OCI-LY3 (cell line): ENCODE measurements at regions not wholly inside any gene's neighbourhood (a gene's known extent, or its start where the extent isn't known, plus 50 kb on each side); places are given as distances from the start of the nearest gene placed in this dataset.

Experiments
- H2AFZ ChIP-seq: fragments of 200-600, 300-600 bp; shearing (Covaris generic); 2 replicates; pipeline ENCODE4 v1.6.0; 2014; ENCODE audit warnings: antibody characterized with exemption, low read depth, low read length
- H3K27ac ChIP-seq: fragments of 200-600, 300-600 bp; sonication (generic); 2 replicates; pipeline ENCODE4 v1.5.1; 2014; ENCODE audit warnings: mild to moderate bottlenecking, low read length, moderate library complexity, mixed read lengths
- H3K27me3 ChIP-seq: fragments of 200-600, 300-600 bp; sonication (generic); 2 replicates; pipeline ENCODE4 v1.6.1; 2014; ENCODE audit warnings: low read depth, low read length, mixed read lengths
- H3K36me3 ChIP-seq: fragments of 200-600, 300-600 bp; sonication (generic); replicated peaks from 2 replicates; pipeline ENCODE3; 2014; ENCODE audit warnings: low read depth, low read length, mixed read lengths
- H3K4me1 ChIP-seq: fragments of 300-600, 200-600 bp; sonication (generic); 2 replicates; pipeline ENCODE4 v1.6.1; 2014; ENCODE audit warnings: low read length, mixed read lengths
- H3K4me2 ChIP-seq: fragments of 200-600, 300-600 bp; sonication (generic); 2 replicates; pipeline ENCODE4 v1.6.1; 2014; ENCODE audit warnings: low read length, mixed read lengths
- H3K4me3 ChIP-seq: fragments of 300-600, 200-600 bp; sonication (generic); 2 replicates; pipeline ENCODE4 v1.5.1; 2014; ENCODE audit warnings: antibody characterized with exemption, mild to moderate bottlenecking, low read length, moderate library complexity
- H3K79me2 ChIP-seq: fragments of 300-600, 200-600 bp; shearing (Covaris generic); 2 replicates; pipeline ENCODE4 v1.6.1; 2014; ENCODE audit warnings: mild to moderate bottlenecking, low read length, mixed read lengths
- H3K9ac ChIP-seq: fragments of 300-600, 200-600 bp; shearing (Covaris generic); 2 replicates; pipeline ENCODE4 v1.6.0; 2014; ENCODE audit warnings: mild to moderate bottlenecking, low read length, moderate library complexity
- H3K9me3 ChIP-seq: fragments of 200-600, 300-600 bp; shearing (Covaris generic); 2 replicates; pipeline ENCODE4 v1.6.1; 2014; ENCODE audit warnings: low read length, mixed read lengths; ENCODE audit not compliant: insufficient read depth
- H4K20me1 ChIP-seq: fragments of 200-600, 300-600 bp; sonication (generic); 2 replicates; pipeline ENCODE4 v1.6.1; 2016; ENCODE audit warnings: low read length, mixed read lengths; ENCODE audit not compliant: insufficient read depth
- CTCF ChIP-seq: fragments of 200-600, 300-600 bp; sonication (generic); IDR thresholded peaks from 2 replicates; pipeline ENCODE4 v1.5.1; 2014; ENCODE audit warnings: antibody characterized with exemption, low read length, low read depth
- EZH2phosphoT487 ChIP-seq: fragments of 200-600 bp; shearing (Covaris generic); IDR thresholded peaks from 2 replicates; pipeline ENCODE4 v1.6.1; 2018; ENCODE audit warnings: antibody characterized with exemption, mixed run types, low read depth

- Histone ChIP-seq H3K79me2 (no peaks in the 10 kb centered on the region), H3K27me3 (no peaks in the 10 kb centered on the region), H3K9ac (no peak overlapping the region), H3K4me1 (no peaks in the 10 kb centered on the region), H3K27ac (no peak overlapping the region), H3K9me3 (no peaks in the 10 kb centered on the region), H3K36me3 (no peaks in the 10 kb centered on the region), H3K4me3 (no peak overlapping the region), H3K4me2 (no peak overlapping the region), H4K20me1 (no peaks in the 10 kb centered on the region), H2AFZ (no peak overlapping the region)
- no peak for TF ChIP-seq CTCF
- no peak for TF ChIP-seq EZH2phosphoT487
Observed at GRCh38 chr2:235112365-235112764, 160.5 kb downstream of the SH3BP4 start.

DNA sequence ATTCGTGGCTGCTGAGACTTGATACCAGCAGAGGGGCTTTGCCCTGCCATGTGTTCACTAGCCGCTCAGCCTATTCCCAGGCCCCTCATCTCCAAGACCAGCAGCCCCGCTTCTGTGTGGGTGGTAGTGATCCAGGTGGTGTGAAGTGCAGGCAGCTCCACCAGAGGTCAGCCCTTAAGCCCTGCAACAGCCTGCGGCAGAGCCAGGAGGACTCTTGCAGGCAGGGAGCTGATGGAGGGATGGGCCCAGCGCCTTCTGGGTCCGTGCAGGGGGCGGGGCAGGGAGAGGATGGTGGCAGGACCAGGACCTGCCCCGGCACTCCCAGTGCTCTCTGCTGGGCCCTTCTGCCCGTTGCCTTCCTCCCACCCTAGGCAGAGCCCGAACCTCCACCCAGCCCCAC, 162.0 kb downstream of the SH3BP4 start:
- Histone ChIP-seq H3K36me3 (no peaks in the 10 kb centered on the region), H2AFZ (no peak overlapping the region), H3K4me1 (no peaks in the 10 kb centered on the region), H3K79me2 (no peaks in the 10 kb centered on the region), H3K27me3 (no peaks in the 10 kb centered on the region), H3K9ac (no peak overlapping the region), H3K4me2 (no peak overlapping the region), H4K20me1 (no peaks in the 10 kb centered on the region), H3K9me3 (no peaks in the 10 kb centered on the region), H3K27ac (no peak overlapping the region), H3K4me3 (no peak overlapping the region)
- no peak for TF ChIP-seq CTCF
- no peak for TF ChIP-seq EZH2phosphoT487

DNA sequence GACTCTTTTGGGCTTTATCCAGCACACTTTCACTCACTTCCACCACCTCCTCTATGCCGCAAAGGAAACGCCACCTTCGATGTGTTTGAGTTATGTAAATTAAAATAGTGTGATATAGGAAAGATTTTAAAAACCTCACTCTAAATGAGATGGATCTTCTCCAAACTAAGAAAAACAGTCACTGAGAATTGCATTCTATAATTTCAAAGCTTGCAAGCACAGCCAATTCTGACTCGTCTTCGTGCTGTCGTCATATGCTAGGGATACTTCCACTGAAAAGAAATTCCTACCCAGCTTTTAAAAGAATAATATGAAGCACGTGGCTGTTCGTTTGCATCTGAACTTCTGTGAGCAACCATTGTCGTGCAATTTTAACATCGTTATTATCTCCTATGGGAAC, 162.5 kb downstream of the SH3BP4 start:
- no peak overlapping the region for H3K4me3 ChIP-seq
- no peak overlapping the region for H2AFZ ChIP-seq
- no peak overlapping the region for H3K9ac ChIP-seq
- no peaks in the 10 kb centered on the region for H3K79me2 ChIP-seq
- no peak overlapping the region for H3K27ac ChIP-seq
- H3K4me1 ChIP-seq: no peaks in the 10 kb centered on the region
- no peak for TF ChIP-seq CTCF
- no peak for TF ChIP-seq EZH2phosphoT487
- H4K20me1 ChIP-seq: no peaks in the 10 kb centered on the region
- no peak overlapping the region for H3K4me2 ChIP-seq
- H3K36me3 ChIP-seq: no peaks in the 10 kb centered on the region
- no peaks in the 10 kb centered on the region for H3K27me3 ChIP-seq
- no peaks in the 10 kb centered on the region for H3K9me3 ChIP-seq

- Histone ChIP-seq H2AFZ (no peak overlapping the region), H3K4me2 (no peak overlapping the region), H3K4me3 (no peak overlapping the region), H3K36me3 (no peaks in the 10 kb centered on the region), H3K9me3 (no peaks in the 10 kb centered on the region), H3K79me2 (no peaks in the 10 kb centered on the region), H3K27ac (no peak overlapping the region), H3K9ac (no peak overlapping the region), H3K4me1 (no peaks in the 10 kb centered on the region), H3K27me3 (no peaks in the 10 kb centered on the region), H4K20me1 (no peaks in the 10 kb centered on the region)
- TF ChIP-seq CTCF: no peak
- TF ChIP-seq EZH2phosphoT487: no peak
Observed at GRCh38 chr2:235115521-235115920, 163.7 kb downstream of the SH3BP4 start.
